GM19240 (cell line): ENCODE measurements at regions not wholly inside any gene's neighbourhood (a gene's known extent, or its start where the extent isn't known, plus 50 kb on each side); places are given as distances from the start of the nearest gene placed in this dataset.

Experiments
- DNase-seq: peaks from one replicate; pipeline ENCODE4 v3.0.0; 2011; ENCODE audit warnings: low spot score; ENCODE audit not compliant: insufficient read length

DNA sequence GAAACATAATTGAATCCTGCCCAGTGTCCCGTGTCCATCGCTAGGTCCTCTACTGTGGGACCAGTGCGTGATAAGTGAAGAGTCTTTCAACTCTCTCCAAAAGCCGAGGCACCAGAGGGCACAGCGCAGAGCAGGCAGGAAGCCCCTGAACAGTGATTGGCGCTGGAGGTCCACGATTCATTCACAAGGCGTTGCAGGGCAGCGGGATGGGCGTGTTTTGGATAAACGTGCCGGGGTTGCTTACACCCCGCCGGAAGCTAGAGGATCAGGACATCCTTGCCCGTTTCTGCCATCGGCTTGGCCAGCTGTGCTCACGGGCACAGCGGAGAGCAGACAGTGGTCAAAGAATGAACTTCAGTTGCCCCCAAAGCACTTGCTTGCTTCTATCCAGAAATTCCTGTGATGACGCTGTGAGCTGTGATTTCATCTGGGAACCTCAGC, 86.0 kb upstream of the PFKP start:
- DNase-seq, result no peak

DNA sequence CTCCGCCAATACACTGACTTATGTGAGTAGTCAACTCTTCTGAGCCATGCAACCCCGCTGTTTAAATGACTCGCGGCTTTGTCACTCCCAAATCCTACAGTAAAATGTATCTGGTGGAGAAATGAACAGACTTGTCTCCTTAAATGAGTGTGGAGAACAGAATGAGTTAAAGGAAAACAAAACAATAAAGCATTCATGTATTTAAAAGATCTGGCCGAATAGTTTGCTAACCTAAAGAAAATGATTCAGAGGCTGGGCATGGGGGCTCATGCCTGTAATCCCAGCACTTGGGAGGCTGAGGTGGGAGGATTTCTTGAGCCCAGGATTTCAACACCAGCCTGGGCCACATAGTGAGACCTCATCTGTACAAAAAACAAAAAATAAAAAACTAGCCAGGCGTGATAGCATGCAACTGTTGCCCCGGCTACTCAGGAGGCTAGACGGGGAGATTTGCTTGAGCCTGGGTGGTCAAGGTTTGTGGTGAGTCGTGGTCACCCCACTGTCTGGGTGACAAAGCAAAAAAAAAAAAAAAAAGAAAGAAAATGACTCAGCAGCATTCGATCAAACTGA, 86.5 kb upstream of the PFKP start:
- DNase-seq, result no peak

DNA sequence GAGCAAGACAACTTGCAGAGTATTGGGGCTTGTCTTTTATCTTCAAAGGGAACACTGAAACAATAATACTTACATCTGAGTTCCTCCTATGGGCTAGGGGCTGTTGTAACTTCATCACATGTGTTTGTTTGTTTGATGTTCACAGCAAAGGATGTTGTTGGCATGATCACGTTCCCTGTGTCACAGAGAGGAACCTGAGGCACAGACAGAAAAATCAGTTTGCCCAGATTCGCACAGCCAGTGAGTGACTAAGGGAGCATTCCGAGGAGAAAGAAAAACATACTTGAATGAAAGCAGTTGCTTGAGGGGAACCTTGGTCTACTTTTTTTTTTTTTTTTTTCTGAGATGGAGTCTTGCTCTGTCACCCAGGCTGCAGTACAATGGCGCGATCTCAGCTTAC, 87.2 kb upstream of the PFKP start:
- no peak for DNase-seq

DNA sequence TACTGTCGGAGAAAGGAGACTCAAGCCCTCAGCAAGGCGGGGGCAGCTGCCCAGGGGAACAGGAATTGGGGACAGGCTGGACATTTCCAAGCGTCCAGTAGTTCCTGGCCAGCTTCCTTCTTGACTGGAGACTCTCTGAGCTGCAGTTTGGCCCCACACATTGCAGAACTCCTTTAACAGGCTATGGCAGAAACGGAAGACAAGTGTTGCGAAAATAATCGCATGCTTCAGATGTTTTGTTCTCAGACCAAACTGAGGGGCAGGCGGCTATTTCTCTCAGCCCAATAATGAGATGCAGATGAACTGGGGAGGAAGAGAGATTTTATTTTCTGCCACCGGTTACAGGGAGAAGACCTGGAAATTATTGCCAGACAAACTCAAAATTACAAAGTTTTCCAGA, 88.0 kb upstream of the PFKP start:
- DNase-seq, result no peak

DNA sequence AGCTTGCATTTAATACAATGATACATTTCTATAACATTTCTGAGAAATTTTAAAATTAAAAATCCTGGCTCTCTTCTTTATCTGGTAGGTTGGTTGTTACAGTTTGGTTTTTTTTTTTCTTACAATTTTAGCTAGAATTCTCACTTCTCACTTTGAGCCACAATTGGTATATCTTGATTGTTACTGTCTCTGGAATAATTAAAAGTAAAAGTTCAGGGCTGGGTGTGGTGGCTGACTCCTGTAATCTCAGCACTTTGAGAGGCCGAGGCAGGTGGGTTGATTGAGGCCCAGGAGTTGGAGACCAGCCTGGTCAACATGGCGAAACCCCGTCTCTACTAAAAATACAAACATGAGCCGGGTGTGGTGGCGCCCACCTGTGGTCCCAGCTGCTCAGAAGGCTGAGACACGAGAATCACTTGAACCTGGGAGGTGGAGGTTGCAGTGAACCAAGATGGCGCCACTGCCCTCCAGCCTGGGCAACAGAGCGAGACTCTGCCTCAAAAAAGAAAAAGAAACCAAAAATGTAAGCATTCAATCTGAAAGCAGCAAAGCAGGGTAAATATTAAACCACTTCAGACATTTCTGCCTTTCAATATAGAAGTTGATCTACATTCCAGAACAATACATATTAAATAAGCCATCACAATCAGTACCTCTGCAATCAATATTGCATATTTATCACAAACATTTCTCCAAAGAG, 88.6 kb upstream of the PFKP start:
- no peak for DNase-seq

DNA sequence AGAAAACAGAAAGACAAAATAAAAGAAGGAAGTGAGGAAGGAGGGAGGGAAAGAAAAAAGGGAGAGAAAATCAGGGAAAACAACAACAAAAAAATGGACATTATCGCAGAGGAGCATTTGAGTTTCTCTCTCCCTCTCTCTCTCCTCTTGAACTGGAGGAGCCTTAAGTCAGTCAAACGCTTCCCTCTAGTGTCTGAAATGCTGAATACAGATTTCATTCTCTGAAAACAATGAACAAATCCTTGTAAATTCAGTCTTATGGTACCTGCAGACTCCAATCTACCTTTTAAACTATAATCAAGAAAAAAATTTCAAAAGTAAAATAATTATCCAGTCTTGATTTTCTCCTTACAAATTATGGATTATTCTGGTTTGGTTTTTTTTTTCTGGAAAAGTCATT, 89.2 kb upstream of the PFKP start:
- DNase-seq, result no peak

DNA sequence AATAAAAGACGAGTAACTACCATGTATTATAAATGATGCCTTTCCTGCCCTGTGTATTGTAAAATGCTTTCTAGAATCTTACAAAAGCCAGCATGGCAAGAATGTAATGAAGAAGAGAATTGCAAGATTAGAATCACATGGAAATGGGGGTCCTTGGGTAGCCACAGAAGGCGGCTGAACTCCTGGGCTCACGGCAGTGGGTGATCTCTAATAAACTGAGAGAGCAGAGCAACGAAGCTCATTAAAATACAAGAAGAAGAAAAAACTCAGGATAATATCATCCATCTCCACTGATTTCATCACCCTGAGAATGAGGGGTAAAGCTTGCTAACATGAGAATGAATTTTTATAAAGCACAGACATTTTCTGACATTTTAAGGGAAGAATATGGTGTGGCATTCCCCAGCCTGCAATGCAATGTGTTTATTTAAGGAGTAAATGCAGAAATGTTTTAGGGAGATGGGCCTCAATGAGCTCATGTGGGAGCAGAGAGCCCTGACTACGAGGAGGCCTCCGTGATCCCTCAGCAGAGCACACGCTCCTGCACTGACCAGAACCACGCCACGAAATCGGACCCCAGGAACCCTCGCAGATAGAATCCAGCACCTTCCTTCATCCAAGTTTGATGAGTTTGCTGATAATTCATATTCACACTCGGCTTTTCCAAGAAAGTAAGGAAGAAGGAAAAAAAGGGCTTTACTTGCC, 92.7 kb upstream of the PFKP start:
- no peak for DNase-seq

DNA sequence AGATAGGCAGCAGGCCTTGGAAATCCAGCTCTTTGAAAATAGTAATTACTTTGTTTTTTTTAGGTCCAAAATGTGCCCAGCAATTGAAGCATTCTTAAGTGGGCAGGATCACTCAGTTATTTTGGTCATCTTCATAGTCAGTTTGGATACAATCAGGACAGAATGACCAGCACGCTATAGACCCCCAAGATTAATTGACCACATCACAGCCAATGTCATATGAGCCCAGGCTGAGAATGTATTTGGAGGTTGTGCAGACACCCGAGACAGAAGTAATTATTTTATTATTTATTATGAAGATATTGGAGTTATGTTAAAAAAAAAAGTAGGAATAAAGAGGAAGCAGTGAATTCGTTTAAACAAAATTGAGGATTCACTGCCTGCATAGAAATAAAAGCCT, 93.3 kb upstream of the PFKP start:
- no peak for DNase-seq

DNA sequence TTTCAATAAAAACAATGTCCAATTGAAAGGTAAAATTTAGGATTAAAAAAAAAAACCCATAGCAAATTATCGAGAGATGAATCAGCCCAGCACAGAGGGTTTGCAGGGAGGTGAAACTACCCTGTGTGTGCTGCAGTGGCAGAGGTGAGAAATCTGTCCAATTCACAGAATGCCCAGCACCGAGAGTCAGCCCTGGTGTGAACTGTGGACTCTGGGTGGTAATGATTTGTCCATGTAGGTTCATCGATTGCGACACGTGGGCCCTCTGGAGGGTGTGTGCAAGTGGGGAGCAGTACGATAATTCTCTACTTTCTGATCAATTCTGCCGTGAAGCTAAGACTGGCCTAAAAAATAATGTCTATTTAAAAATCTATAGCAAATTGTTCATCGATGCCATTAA, 94.5 kb upstream of the PFKP start:
- DNase-seq, result no peak

DNA sequence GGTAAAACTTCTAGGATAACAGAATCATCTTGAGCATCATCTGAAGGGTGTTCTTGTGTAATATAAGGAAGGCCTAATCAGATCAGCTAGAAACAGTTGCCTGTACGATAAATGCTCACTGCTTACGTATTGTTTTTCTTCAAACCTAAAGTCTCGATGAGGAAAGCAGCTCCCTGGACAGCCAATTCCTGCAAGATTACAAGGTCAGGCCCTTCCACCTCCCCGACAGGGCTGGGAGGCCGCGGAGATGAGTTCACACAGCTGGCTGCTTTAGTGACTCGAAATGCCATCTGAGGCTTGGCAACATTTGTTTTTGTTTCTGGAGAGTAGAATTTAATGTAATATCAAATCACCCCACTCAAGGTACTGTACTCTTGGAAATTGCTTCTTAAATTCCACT, 95.1 kb upstream of the PFKP start:
- no peak for DNase-seq

DNA sequence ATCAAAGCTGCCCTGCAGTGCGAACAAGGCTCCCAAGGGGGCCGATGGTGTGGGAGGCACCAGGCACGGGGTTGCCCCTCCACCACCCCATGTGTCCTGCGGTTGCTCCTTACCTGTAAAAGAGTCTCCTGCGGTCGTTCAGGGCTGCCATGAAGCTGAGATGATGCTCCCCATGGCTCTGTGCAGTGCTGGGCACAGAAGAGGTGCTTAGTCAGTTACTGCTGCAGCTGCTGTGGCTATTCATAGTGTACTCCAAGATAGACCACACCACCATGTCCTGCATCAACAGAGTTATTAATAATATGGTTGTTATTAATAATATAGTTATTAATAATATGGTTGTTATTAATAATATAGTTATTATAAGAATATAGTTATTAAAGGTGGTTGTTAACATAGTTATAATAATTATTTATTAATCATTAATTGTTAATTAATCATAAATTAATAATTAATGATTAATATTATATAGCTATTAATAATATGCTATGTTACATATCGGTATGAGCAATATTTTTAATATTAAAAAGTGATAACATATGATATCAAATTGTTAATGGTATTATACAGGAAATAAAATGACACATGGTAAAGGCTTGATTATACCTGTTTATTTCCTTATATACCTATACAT, 97.0 kb upstream of the PFKP start:
- no peak for DNase-seq

DNA sequence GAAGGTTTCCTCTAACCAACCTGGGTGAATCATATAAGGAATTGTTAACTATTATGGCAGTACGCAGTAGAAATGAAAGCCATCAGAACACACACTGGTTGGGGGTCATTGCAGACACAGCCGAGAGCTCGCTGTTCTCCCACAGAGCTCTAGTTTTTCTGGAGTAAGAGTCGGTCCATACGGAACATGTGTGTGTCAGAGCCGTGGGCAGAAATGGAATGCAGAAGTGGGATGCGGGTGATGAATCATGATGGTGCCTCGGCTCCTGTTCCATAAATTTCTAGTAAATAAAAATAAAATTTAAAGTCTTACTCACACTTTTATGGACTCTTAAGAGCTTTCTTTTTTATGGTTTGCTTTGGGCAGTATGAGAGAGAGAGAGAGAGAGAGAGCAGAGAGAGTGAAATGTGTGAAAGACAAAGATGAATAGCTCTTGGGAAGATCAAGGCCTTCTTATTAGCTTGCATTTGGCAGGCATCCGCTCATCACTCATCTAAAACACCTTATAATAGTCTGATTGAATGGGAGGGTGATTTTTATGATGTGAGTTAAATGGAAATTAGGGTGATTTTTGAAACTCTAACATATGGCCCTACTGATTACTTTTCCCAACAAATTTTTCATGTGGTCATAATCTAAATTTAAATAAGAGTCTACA, 98.8 kb upstream of the PFKP start:
- DNase-seq, result no peak

DNA sequence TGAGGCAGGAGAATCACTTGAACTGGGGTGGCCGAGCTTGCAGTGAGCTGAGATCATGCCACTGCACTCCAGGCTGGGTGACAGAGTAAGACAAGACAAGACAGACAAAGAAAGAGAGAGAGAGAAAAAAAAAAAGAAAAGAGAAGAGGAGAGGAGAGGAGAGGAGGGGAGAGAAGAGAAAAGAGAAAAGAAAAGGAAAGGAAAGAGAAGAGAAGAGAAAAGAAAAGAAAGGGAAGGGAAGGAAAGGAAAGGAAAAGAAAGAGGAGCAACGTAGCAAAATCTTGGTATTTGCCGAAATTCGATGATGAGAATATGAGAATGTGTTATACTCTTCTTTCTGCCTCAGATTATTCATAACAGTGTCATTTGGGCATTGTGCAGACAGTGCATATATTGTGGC, 101.2 kb upstream of the PFKP start:
- no peak for DNase-seq

DNA sequence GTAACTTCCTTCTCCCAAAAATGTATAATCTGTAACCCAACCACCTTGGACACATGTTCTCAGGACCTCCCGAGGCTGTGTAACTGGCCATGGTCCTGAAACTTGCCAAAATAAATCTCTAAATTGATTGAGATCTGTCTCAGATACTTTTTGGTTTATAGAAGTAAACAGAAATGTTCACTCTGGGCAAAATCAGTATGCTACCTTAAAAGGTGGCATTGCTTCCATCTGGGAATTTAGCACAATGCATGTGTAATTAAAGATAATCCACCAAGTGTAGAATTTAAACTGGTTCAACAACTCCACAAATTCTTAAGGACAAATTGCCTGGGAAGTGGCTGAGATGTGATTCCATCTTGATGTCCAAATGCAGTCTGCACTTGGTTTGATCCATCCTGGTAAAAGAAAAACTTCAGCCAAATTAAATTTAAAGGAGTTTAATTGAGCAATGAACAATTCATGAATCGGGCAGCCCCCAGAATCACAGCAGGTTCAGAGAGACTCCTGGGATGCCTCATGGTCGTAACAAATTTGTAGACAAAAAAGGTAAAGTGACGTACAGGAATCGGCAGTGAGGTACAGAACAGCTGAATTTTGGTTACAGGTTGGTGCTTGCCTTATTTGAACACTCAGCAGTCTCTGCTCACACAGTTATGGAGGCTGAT, 102.6 kb upstream of the PFKP start:
- DNase-seq, result no peak

DNA sequence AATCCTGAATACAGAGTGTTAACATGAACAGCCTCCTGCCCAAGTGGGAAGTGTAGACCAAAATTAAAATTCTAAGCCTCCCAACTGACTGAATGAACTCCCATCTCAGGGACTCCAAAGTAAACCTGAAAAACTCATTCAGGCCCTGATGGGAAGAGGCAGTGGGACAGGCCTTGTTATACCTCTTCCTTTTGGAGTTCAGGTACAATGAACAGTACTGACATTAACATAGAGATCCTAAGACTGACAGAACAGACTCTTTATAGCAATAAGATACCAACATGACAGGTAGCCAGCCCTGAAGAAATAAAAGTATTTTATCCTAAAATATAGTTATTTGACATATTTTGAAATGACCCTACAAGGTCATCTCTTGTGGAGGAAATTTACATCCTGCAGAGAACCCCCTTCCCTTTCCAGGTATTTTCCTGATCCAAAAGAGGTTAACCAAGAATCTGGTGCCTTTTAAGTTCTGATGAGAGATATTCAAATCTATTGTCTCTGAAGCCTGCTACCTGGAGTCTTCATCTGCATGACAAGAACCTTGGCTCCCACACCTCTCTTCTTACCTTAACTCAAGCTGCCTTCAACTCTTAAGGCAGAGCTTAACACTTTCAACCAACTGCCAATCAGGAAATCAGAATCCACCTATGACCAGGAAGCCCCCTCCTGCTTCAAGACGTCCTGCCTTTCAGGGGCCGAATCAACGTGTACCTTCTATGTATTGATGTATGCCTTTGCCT, 103.3 kb upstream of the PFKP start:
- DNase-seq, result no peak

DNA sequence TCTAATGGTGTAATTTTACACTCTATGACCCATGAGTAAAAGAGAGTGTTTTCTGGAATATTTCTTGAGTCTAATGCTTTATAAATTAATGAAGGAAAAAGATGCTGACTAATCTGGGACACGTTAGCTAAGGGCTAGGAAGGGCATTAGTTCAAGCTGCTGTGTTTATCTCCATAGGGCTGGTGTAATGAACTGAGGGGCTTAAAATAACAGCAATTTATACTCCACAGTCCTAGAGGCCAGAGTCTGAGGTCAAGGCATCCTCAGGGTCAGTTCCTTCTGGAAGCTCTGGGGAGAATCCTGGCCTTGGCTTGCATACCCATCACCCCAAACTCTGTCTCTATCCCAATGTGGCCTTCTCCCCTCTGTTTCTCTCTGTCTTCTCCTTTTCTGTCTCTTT, 105.2 kb upstream of the PFKP start:
- DNase-seq, result no peak

DNA sequence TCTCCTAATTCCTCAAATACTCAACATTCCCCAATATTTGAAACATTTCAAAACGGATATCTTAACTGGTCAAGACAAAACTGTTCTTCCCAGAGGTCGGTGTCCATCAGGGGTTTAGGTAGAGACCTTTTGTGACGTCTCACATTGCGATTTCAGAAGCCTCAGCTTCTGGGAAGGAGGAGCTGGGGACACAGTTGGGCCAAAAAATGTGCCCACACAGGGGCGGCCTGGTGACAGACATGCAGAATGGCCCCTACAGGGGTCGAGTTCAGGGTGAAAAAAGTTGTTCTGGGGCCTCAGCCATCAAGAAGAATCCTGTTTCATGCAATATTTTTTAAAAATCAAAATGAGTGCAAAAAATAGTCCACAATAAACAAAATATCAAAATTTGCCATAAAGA, 108.7 kb upstream of the PFKP start:
- no peak for DNase-seq

DNA sequence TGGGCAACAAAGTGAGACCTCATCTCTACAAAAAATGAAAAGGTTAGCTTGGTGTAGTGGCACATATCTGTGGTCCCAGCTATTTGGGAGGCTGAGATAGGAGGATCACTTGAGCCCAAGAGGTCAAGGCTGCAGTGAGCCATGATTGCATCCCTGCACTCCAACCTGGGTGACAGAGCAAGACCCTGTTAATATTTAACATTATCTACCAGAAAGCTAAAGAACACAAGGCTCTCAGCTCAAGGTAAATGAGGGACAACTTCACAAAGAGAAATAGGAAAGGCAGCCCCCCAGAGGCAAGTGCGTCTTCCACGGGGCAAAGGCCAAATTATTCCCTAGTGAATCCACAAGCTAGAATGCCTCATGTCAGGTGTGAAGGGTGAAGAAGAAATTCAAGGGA, 109.6 kb upstream of the PFKP start:
- no peak for DNase-seq

DNA sequence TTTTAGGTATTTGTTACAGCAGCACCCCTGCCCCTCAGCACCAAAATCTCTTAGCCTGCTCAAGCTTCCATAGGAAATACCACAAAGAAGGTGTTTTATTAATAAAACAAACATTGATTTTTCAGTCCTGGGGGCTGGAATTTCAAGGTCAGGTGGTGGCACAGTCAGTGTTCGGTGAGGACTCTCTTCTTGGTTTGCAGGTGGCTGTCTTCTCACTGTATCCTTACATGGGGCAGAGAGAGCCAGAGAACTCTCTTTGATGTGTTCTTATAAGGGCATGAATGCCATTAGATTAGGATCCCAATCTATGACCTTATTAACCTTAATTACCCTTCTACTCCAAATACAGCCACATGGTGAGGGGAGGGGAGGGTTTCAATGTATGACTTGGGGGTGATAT, 112.3 kb upstream of the PFKP start:
- no peak for DNase-seq

DNA sequence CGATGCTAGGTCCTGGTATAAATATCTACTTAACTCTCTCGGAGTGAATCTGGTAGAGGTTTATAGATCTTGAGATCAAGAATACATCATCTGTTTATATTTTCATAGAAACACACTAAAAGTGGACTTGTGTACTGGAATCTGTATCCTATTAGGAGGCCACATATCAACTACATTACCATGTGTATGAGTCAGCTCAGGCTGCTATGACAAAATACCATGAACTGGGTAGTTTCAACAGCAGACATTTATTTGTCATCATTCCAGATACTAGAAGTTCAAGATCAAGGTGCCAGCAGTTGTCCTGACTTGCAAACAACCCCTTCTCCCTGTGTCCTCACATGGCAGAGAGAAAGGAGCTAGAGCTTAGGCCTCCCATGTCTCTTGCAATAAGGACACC, 113.9 kb upstream of the PFKP start:
- no peak for DNase-seq
